Ammon's horn (tissue), 1 donor: ENCODE measurements at regions not wholly inside any gene's neighbourhood (a gene's known extent, or its start where the extent isn't known, plus 50 kb on each side); places are given as distances from the start of the nearest gene placed in this dataset.
"Not testable (repeated sequence)": the region's sequence is repeated elsewhere in the genome, so short reads cannot be mapped to it uniquely, and the experiment has no call there.

ENCODE experiments used
- DNase-seq: peaks from one replicate; pipeline ENCODE4 v3.0.0-alpha.2; 2016; ENCODE audit warnings: low spot score

DNA sequence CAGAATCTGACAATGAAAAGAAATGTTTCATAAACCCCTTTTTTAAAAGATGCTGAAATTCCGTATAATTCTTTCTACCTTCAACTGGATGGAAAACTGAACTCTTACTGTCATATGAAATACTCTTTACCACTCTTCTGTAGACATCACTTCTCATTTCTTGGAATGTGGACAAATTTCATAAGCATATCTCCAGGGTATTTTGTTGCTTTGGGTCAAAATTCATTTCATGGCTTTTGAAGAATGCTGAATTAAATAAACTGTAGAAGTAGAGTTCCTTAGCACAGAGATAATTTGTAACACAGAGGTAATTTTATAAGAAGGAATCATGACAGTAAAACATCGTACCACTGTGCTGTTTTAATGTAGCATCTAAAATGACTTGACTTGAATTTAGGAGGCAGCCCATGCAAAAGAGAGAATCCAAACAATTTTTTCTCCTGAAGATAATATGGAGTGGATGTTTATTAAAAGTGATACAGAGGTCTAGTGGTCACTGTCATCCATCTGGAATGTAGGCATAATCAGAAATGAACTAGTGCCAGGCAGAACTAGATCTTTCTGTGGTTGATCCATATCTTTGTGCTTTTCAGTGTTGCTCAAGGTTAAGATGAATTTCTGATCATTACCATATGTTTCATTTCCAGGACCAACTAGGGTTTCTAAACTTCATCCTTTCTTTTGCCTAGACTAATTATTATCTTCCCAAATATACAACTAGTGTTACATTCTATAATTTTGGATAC, 492.0 kb downstream of the KIF20B start:
- DNase-seq: no peak

DNA sequence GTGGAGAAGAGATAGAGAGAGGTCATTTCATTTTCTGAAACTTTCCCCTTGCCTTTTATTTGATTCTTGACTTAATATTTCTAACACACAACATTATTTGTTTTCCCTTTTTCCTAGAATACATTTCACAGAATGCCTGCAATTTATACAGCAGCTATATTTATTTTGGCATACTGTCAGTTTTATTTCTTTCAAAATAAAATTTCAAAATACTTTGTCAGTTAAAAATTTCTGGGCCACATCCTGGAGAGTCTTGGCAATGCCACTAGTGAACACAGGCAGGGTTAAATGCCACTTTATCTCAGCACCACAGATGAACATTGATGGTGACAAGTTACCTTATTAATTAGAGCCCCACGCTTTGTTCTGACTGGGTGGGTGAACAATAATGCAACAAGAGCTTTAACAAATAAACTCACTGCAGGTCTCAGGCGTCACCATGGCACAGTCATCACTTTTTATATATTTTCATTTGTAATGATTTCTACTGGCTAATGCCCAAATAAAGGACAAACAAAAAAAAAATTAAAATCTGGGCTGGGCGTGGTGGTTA, 494.0 kb downstream of the KIF20B start:
- no peak for DNase-seq

DNA sequence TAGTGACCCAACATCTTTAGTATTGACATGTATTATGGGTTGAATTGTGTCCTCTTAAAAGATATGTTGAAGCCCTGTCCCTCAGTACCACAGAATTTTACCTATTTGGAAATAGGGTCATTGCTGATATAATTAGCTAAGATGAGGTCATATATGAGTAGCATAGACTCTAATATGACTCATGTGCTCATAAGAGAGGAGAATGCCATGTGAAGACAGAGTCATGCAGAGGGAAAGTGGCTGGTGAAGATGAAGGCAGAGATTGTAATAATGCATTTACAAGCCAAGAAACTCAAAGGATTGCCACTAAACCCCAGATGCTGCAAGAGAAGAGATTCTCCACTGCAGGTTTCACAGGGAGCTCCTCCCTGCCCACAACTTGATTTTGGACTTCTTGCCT, 496.4 kb downstream of the KIF20B start:
- DNase-seq: no peak

DNA sequence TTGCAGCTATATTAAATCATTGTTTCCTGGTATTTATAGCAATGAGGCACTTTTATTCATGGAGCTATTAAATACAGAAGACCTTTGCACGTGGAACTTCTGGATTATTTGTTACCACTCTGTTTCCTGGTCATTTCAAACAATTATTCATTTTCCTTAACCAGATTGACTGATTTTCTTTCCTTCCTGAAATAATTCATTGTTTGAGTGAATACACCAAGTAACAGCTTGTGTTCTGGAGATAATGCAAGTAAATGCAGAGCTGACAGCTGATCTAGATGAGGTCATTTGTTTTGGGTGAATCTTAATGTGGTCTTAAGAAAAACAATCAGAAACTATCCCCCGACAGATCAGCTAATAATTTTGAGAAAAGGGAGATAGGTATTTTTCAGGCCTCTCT, 497.7 kb downstream of the KIF20B start:
- no peak for DNase-seq

DNA sequence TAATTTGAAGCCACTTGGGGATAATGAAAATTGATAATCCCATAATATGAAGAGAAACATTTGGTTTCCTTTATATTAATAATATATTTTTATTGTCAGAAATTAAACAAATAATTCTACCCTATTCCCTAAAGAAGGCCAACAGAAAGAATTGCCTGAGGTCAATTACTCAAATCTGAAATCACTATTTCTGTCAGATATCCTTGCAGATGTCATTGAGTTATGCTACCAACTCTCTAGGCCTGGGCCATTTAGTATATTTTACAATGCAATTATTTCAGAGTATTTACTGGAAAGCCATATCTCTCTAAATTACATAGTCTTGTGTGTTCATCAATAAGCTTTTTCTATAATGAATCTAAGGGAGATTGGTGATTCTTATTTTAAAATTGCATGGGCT, 498.1 kb downstream of the KIF20B start:
- DNase-seq: no peak

DNA sequence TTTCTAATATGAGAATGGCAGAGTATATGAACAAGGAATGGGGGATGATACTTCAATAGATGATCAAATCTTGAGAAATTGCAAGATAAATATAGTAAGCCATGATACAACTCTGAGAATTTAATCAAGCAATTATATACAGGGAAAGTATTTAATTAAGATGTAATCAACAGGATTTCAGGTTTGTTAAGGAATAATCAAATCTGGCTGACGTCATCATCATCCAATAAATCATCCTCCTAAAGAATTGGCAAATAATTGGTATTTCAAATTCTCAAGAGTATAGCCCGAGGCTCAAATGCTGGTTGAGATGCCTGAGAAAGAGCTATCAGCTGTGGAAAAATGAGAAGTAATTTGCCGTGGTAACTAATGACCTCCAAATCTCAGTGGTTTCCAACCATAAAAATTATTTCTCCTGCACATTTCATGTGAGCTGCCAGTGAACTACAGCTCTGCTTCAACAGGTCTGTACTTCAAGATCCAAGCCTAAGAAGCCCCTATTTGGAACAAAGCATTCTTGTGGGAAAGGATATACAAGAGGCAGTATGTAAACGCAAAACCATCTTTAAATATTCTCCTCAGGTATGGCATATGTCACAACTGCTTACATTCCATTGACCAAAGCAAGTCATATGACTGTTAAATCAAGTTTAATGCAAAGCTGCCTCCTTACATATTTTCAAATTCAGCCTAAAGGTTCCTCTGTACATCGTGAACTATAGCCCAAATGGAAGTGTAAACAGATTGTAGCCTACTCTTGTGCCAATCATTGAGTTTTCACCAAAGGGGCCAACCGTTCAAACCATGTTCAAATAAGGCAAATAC, 503.0 kb downstream of the KIF20B start:
- no peak for DNase-seq

DNA sequence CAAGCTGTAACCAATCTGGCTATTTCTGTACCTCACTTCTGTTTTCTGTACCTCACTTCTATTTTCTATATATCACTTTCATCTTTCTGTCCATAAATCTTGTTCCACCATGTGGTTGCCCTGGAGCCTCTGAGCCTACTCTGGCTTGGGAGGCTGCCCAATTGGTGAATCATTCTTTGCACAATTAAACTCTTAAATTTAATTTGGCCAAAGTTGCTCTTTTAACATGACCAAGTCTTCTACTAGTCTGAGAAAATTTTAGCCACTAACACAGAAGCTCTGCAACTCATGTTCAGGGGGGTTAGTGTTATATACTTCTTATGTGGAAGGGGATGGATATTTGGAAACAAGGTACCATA, 503.5 kb downstream of the KIF20B start:
- DNase-seq: no peak

DNA sequence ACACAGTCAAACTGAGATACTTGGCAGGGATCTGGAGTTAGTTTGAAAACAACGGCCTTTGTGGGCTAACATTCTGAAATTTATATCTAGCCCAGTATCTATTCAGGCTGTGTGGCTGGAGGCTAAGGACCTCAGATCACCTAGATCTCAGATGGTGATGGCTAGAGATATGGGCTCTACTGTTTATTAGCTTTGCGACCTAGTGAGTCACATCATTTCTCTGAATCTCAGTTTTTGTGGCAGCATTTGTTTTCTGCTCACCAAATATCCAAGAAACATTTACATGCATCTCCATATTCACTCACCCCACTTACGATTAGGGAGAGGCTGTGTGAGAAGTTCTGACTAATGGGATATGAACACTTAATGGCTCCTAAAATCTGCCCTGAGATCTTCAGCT, 503.9 kb downstream of the KIF20B start:
- no peak for DNase-seq

DNA sequence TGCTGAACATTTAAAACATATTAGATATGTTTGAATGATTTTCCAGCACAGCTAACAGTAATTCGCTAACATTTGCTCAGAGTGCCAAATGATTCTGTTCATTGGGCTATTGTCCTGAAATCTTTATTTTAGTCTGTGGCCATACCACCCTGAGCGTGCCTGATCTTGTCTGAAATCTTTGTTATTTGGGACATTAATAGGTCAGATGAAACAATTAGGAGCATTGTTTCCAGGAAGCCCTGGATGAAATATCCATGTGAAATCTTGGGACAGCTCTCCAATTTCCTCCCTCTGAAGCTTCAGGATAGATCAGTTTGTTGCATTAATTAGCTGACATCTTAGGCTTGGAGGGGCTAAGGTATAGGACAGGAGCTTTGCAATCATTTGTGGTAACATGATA, 512.0 kb downstream of the KIF20B start:
- DNase-seq: no peak

DNA sequence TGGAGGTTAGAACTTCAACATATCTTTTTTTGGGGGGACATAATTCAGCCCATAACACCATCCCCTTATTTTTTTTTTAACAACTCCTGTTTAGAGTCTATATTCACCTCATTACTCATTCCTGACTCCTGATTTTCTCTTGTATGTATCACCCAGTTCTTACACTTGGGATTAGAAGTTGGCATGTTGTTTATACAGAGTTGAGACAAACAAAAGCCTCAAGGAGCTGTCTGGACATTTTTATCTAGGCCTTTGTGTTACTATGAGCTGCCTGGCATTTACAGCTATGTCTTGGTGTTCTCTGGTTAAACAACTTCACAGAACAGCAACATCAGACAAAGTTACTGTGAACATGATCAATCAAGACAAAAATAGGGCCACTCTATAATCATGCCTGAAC, 517.5 kb downstream of the KIF20B start:
- DNase-seq: no peak

DNA sequence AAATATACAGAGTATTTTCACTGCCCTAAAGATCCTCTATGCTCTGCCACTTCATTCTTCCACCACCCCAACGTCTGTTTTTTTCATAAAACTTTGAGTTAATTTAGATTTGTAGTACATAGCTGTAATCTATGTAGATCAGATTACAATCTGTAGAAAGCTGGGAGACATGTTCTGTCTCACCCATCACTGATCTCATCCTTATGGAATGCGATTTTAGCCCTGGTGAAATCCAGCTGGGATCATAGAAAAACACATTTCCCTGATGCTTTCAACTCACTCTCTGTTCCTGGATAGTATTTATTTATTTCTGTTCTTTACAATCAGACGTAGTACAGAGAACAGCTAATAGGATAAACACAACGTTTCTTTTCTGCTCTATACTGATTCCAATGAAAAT, 521.0 kb downstream of the KIF20B start:
- DNase-seq: no peak

DNA sequence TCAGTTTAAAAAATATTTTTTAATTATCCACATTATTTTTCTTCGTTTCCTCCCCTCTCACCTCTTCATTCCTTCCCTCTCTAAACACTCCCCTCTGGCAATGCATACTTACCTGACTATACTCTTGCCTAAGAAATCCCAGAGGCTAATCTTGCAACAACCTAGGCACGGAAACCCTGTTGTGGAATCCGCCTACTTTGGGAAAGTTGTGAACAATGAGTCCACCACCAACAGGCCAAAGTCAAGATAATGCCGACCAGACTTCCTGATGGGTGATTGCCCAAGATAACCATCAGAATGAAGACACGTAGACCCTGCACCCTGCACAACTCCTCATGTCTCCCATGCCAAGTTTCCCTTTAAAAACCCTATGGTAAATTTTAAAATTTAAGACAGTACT, 521.5 kb downstream of the KIF20B start:
- no peak for DNase-seq

DNA sequence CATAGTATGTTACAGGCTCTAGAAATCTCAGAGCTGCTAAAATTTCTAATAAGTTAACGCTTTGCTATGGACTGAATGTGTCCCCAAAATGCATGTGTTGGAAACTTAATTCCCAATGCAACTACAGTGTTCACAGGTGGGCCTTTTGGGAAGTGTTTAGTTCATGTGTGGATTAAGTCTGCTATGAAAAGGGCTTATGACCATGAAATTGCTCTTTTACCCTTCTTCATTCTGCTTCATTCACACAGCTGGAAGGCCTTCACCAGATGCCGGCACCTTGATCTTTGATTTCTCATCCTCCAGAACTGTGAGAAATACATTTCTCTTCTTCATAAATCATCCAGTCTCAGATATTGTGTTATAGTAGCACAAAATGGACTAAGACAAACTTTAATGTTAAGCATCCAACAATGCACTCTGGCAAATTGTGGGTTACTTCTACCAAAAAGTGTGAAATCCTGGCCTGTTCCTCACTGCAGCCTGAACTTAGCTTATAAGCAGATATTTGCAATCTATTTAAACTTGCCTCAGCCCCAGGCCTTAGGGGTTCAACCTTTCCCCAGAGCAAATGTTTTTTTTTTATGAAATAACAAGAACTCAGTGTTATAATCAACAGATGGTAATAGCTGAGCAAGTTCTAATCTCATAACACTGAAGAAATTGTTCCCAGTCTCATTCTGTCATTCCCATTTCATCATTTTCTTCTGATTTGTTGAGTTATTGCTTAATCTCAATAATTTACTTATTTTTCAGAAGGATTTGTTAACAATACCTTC, 523.6 kb downstream of the KIF20B start:
- DNase-seq: no peak

DNA sequence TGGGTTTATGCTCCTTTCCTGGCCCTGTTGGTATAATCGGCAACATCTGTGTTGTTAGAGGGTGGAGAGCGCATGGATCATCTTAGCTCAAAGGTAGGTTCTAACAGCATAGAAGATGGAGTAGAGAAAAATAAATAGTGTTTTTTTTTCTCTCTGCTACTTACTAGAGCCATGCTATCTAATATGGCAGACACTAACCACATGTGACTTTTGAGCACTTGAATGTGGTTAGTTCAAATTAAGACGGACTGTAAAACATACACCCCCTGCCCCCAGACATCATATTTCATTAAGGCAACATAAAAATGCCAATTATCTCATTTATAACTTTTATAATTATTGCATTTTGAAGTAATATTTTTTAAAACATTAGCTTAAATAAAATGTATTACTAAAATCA, 525.1 kb downstream of the KIF20B start:
- DNase-seq: no peak

DNA sequence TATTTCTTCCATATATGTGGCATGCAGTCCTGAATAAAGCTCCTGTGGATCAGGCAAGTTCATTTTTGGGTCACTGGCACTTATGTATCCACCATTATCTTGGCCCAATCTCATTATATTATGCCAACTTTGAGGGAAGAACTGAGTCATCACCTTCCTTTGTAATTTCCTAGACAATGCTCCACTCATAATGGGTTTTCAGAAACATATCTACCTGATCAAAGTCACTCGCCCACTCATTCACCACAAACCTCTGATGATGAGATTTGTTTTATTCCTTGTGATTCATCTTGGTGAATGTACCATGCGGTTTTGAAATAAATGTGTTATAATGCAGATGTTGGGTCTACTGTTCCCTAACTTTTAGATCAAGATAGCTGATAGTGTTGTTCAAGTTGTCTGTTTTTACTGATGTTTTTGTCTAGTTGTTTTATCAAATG, 525.8 kb downstream of the KIF20B start:
- DNase-seq: no peak

DNA sequence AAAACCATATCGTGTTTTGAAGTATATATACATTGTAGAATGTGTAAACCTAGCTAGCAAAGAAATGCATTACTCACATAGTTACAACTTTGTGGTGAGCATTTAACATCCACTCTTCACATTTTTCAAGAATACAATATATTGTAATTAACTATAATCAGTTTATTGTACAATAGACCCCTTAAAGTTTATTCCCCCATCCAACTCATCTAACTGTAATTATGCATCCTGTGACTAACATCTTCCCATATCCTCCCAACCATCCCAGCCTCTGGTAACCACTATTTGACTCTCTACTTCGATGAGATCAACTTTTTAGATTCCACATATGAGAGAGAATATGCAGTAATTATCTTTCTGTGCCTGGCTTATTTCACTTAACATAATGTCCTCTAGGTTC, 526.4 kb downstream of the KIF20B start:
- DNase-seq: no peak

DNA sequence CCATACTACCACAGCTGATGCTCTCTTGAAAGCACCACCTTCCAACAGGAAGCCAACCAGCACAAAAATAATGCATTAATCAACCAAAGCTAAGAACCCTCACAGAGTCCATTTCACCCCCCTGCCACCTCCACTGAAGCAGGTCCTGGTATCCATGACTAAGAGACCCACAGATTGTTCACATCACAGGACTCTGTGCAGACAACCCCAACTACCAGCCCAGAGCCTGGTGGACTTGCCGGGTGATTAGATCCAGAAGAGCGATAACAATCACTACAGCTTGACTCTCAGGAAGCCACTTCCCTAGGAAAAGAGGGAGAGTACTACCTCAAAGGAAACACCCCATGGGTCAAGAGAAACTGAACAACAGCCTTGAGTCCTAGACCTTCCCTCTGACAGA, 528.1 kb downstream of the KIF20B start:
- no peak for DNase-seq

DNA sequence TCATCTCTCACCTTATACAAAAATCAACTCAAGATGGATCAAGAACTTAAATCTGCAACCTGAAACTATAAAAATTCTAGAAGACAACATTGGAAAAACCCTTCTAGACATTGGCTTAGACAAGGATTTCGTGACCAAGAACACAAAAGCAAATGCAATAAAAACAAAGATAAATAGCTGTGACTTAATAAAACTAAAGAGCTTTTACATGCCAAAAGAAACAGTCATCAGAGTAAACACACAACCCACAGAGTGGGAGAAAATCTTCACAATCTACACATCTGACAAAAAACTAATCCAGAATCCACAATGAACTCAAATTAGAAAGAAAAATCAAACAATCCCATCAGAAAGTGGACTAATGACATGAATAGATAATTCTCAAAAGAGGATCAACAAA, 532.4 kb downstream of the KIF20B start:
- not testable (repeated sequence) for DNase-seq

DNA sequence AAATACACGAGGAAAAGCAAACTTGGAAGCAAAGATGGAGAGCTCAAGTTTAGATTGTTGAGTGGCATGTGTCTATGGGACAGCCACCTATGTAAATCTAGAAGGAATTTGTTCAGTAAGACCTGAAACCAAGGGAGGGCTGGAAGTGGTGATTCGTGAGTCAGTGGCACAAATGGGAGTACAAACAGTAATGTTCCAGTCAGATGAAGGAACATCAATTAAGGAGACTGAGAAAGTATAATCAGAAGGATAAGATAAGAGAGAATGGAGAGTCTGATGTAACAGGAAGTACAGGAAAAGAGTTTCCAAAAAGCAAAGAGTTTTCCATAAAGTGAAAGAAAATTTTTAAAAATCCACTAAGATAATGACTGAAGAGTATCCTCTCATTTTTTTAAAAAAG, 544.2 kb downstream of the KIF20B start:
- no peak for DNase-seq

DNA sequence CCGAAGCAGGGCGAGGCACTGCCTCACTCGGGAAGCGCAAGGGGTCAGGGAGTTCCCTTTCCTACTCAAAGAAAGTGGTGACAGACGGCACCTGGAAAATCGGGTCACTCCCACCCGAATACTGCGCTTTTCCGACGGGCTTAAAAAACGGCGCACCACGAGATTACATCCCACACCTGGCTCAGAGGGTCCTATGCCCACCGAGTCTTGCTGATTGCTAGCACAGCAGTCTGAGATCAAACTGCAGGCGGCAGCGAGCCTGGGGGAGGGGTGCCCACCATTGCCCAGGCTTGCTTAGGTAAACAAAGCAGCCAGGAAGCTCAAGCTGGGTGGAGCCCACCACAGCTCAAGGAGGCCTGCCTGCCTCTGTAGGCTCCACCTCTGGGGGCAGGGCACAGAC, 549.4 kb downstream of the KIF20B start:
- not testable (repeated sequence) for DNase-seq

DNA sequence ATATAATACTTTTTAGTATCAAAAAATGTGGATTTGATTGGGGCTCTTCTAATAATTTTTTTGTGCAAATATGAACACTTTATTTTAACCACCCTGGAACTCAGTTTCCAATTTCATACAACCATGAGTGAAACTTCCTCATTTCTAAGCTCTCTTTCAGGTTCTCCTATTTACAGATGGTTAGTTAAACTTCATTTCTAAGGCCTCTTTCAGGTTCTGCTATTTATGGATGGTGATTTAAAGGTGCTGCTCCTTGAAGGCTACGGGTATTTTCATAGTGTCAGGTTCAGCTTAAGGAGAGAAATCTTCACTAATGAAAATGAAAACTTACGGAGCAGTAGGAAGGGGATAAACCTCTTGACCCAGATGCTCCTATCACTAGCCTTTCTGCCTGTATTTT, 568.3 kb downstream of the KIF20B start:
- DNase-seq: no peak

DNA sequence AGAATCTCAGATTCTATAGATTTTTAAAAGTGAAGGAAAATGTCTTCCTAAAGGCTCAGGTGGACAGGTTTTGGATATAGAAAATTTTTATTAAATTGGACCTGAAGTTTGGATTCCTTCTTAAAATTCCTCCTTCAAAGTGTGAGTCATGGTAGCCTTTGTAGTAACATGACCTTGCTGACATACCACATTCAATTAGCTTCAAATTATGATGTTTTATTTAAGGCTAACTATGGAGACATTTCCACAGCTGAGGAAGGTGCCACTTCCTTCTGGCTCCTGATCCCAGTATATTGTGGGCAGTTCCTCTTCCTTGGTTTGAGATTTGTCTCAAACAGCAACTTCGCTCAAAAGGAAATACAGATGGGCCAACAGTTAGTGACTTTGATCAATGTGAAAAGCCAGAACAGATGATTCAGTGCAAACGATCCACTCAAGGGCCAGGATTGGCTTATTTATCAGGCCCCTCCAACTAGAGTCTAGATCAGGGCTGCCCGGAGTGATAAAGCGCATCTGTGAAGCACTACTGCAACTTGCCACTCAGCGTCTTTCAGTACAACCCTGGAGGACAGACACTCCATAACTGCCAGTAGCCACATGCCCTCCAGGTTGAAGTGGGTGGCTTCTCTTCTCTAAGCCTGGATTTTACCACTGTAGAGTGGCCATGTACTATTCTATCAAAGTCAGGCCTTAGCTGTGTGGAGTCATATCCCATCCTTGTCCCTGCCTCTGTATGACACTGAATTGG, 573.5 kb downstream of the KIF20B start:
- DNase-seq: no peak
